SK-N-SH treated with all-trans-retinoic acid at 6 μM for 48 hours (cell line): ENCODE measurements at regions not wholly inside any gene's neighbourhood (a gene's known extent, or its start where the extent isn't known, plus 50 kb on each side); places are given as distances from the start of the nearest gene placed in this dataset.

ENCODE experiments used
- ATAC-seq: fragments of 200-7000 bp; cut with Tn5 transposase; 3 replicates; pipeline ENCODE4 v1.9.1; 2020; ENCODE audit warnings: mild to moderate bottlenecking, moderate library complexity
- ARNTL ChIP-seq: fragments of 450-650 bp; formaldehyde crosslinking; IDR thresholded peaks from 2 replicates; pipeline ENCODE4 v1.5.0; 2020; ENCODE audit warnings: low read depth, mild to moderate bottlenecking, moderate library complexity, borderline replicate concordance
- BACH2 ChIP-seq: fragments of 250-450 bp; sonication (Bioruptor Pico); IDR thresholded peaks from 2 replicates; pipeline ENCODE4 v1.9.0; 2021; ENCODE audit warnings: mild to moderate bottlenecking, borderline replicate concordance
- CREB5 ChIP-seq: fragments of 250-450 bp; sonication (Bioruptor Pico); IDR thresholded peaks from 2 replicates; pipeline ENCODE4 v1.5.1; 2020; ENCODE audit warnings: low read depth, mild to moderate bottlenecking, moderate library complexity
- CSDC2 ChIP-seq: fragments of 250-450 bp; sonication (Bioruptor Pico); IDR thresholded peaks from 2 replicates; pipeline ENCODE4 v1.5.0; 2020; ENCODE audit warnings: mild to moderate bottlenecking, moderate library complexity
- CSRNP3 ChIP-seq: fragments of 250-450 bp; sonication (Bioruptor Pico); IDR thresholded peaks from 2 replicates; pipeline ENCODE4 v1.5.1; 2021; ENCODE audit warnings: mild to moderate bottlenecking, moderate library complexity
- ESRRG ChIP-seq: fragments of 250-450 bp; sonication (Bioruptor Pico); IDR thresholded peaks from 2 replicates; pipeline ENCODE4 v1.6.1; 2021; ENCODE audit warnings: mild to moderate bottlenecking
- GLIS3 ChIP-seq: fragments of 250-450 bp; sonication (Bioruptor Pico); IDR thresholded peaks from 2 replicates; pipeline ENCODE4 v1.5.0; 2020; ENCODE audit warnings: mild to moderate bottlenecking, moderate library complexity
- ISL1 ChIP-seq: fragments of 250-450 bp; sonication (Bioruptor Pico); IDR thresholded peaks from 2 replicates; pipeline ENCODE4 v2.1.2; 2022; ENCODE audit warnings: mild to moderate bottlenecking, moderate library complexity
- OSR1 ChIP-seq: fragments of 250-450 bp; sonication (Bioruptor Pico); IDR thresholded peaks from 2 replicates; pipeline ENCODE4 v1.8.0; 2022; ENCODE audit warnings: moderate library complexity, mild to moderate bottlenecking, inconsistent platforms
- PATZ1 ChIP-seq: fragments of 250-450 bp; sonication (Bioruptor Pico); IDR thresholded peaks from 2 replicates; pipeline ENCODE4 v1.8.0; 2020; ENCODE audit warnings: mild to moderate bottlenecking, moderate library complexity, borderline replicate concordance
- POU6F1 ChIP-seq: fragments of 250-450 bp; sonication (Bioruptor Pico); IDR thresholded peaks from 2 replicates; pipeline ENCODE4 v1.8.0; 2021; ENCODE audit warnings: low read depth, mild to moderate bottlenecking, moderate library complexity, borderline replicate concordance
- PPARA ChIP-seq: fragments of 250-450 bp; sonication (Bioruptor Pico); IDR thresholded peaks from 2 replicates; pipeline ENCODE4 v1.5.0; 2020; ENCODE audit warnings: mild to moderate bottlenecking, borderline replicate concordance
- RARB ChIP-seq: fragments of 250-450 bp; sonication (Bioruptor Pico); IDR thresholded peaks from 2 replicates; pipeline ENCODE4 v1.8.0; 2021; ENCODE audit warnings: mild to moderate bottlenecking, moderate library complexity
- SNAI2 ChIP-seq: fragments of 250-450 bp; sonication (Bioruptor Pico); IDR thresholded peaks from 2 replicates; pipeline ENCODE4 v1.5.0; 2020; ENCODE audit warnings: mild to moderate bottlenecking, moderate library complexity
- TCF4 ChIP-seq: fragments of 250-450 bp; sonication (Bioruptor Pico); IDR thresholded peaks from 2 replicates; pipeline ENCODE4 v1.8.0; 2021; ENCODE audit warnings: mild to moderate bottlenecking, moderate library complexity, borderline replicate concordance
- TOX ChIP-seq: fragments of 250-450 bp; sonication (Bioruptor Pico); IDR thresholded peaks from 2 replicates; pipeline ENCODE4 v1.8.0; 2021; ENCODE audit warnings: mild to moderate bottlenecking, moderate library complexity, borderline replicate concordance
- TSHZ2 ChIP-seq: fragments of 250-450 bp; sonication (Bioruptor Pico); IDR thresholded peaks from 2 replicates; pipeline ENCODE4 v1.5.0; 2020; ENCODE audit warnings: mild to moderate bottlenecking, moderate library complexity
- ZC3H10 ChIP-seq: fragments of 250-450 bp; sonication (Bioruptor Pico); IDR thresholded peaks from 2 replicates; pipeline ENCODE4 v1.5.1; 2021; ENCODE audit warnings: mild to moderate bottlenecking, moderate library complexity
- ZFP3 ChIP-seq: fragments of 250-450 bp; sonication (Bioruptor Pico); IDR thresholded peaks from 2 replicates; pipeline ENCODE4 v1.5.0; 2020; ENCODE audit warnings: mild to moderate bottlenecking, moderate library complexity
- ZFP30 ChIP-seq: fragments of 450-650 bp; formaldehyde crosslinking; IDR thresholded peaks from 2 replicates; pipeline ENCODE4 v1.5.0; 2022; ENCODE audit warnings: mild to moderate bottlenecking, moderate library complexity
- ZNF565 ChIP-seq: fragments of 450-650 bp; formaldehyde crosslinking; conservative IDR thresholded peaks from 2 replicates; pipeline ENCODE4 v1.5.0; 2020; ENCODE audit warnings: low read depth, mild to moderate bottlenecking, moderate library complexity
- ZNF8 ChIP-seq: fragments of 450-650 bp; formaldehyde crosslinking; IDR thresholded peaks from 2 replicates; pipeline ENCODE4 v1.5.0; 2020; ENCODE audit warnings: mild to moderate bottlenecking, moderate library complexity

GRCh38 chr4:114286262-114286810 lies 306.9 kb upstream of the ARSJ start:
- no peak for ATAC-seq
- TF ChIP-seq ZFP3 (no peak), CSDC2 (CRISPR knock-in tag) (no peak), ZNF8 (no peak), ARNTL (CRISPR knock-in tag) (no peak), ZFP30 (no peak), OSR1 (no peak), CSRNP3 (CRISPR knock-in tag) (no peak), BACH2 (CRISPR knock-in tag) (no peak), TSHZ2 (CRISPR knock-in tag) (no peak), TOX (CRISPR knock-in tag) (no peak), RARB (CRISPR knock-in tag) (no peak), CREB5 (CRISPR knock-in tag) (no peak), TCF4 (CRISPR knock-in tag) (no peak), PATZ1 (CRISPR knock-in tag) (no peak), ZNF565 (CRISPR knock-in tag) (no peak), ZC3H10 (CRISPR knock-in tag) (no peak), SNAI2 (CRISPR knock-in tag) (no peak), GLIS3 (no peak), POU6F1 (no peak), PPARA (CRISPR knock-in tag) (no peak)

- TF ChIP-seq CREB5 (CRISPR knock-in tag) = no peak
- no peak for TF ChIP-seq OSR1
- no peak for TF ChIP-seq BACH2 (CRISPR knock-in tag)
- no peak for TF ChIP-seq ZNF8
- no peak for TF ChIP-seq TOX (CRISPR knock-in tag)
- TF ChIP-seq ESRRG (CRISPR knock-in tag) = no peak
- no peak for TF ChIP-seq ZFP30
- TF ChIP-seq GLIS3 = no peak
- TF ChIP-seq TSHZ2 (CRISPR knock-in tag) = no peak
- no peak for TF ChIP-seq ZC3H10 (CRISPR knock-in tag)
- TF ChIP-seq RARB (CRISPR knock-in tag) = no peak
- TF ChIP-seq PATZ1 (CRISPR knock-in tag) = no peak
- TF ChIP-seq ARNTL (CRISPR knock-in tag) = no peak
- TF ChIP-seq ISL1 (CRISPR knock-in tag) = no peak
- ATAC-seq = no peak
These were observed 307.7 kb upstream of the ARSJ start for GRCh38 chr4:114287079-114287696.
